GM21825 (cell line): ENCODE measurements at regions not wholly inside any gene's neighbourhood (a gene's known extent, or its start where the extent isn't known, plus 50 kb on each side); places are given as distances from the start of the nearest gene placed in this dataset.
"Not testable (repeated sequence)": the region's sequence is repeated elsewhere in the genome, so short reads cannot be mapped to it uniquely, and the experiment has no call there.

ENCODE experiments used
- ATAC-seq: cut with Tn5 transposase; IDR thresholded peaks from one replicate; pipeline ENCODE4 v1.9.1; 2021; ENCODE audit warnings: mild to moderate bottlenecking, moderate library complexity; ENCODE audit not compliant: unreplicated experiment

GRCh38 chr13:104976986-104977385 lies 1558.5 kb downstream of the EFNB2 start:
- ATAC-seq: no peak

- ATAC-seq: peak; percentile 77
Observed at GRCh38 chr13:104975272-104975671, 1560.2 kb downstream of the EFNB2 start.

GRCh38 chr13:104968876-104969275 lies 1566.6 kb downstream of the EFNB2 start:
- no peak for ATAC-seq

DNA sequence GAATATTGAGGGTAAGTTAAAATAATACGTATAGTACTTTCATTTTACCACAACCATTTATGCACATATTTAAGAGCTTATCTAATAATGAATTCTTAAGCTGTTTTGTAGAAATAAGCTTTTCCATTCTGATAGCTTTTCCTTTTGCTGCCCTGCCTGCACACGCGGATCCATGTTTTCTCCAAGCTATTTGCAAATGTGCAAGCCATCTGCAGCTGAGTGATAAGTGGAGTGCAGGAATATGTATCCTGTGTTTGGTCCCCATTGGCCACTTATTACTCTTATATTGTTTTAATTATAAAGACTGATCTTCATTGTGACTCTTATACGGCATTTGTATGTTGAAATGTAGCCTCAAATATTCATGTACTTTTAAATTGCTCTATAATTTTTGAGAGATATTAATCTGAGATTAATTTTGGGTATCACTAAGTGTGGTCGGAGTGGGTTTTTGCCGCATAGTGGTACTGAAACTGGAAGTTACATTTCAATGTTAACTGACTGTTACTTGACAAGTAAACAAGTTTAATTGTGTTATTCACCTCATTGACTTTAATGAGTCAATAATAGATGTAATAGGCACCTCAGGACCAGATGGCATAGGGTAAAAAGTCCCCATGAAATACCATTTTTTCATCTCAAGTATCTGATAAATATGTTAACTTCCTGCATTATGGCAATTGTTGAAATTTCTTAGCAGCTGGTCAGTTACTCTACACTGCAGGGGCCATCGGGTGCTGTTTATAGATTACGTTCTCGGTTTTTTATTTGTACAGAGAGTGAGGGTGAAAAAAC lies 1567.4 kb downstream of the EFNB2 start:
- ATAC-seq: no peak

GRCh38 chr13:104967376-104967775 lies 1568.1 kb downstream of the EFNB2 start:
- no peak for ATAC-seq

GRCh38 chr13:104962411-104962810 lies 1573.1 kb downstream of the EFNB2 start:
- ATAC-seq: no peak

GRCh38 chr13:104961246-104961645 lies 1574.2 kb downstream of the EFNB2 start:
- ATAC-seq: no peak

DNA sequence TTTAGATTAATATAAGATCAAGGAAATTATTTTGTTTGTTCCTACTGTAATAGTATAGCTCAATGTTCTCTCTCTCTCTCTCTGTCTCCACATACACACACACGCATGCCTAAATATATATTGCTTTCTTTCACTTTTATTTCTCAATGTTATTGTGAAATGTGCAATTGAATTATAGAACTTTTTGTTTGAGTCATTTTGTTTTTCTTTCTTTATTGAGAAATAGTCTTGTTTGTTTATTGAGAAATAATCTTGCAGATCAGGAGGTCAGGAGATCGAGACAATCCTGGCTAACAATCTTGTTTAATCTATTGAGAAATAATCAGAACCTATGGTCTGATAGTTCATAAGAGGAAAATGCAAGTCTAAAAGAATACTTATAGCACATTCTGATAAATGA lies 1581.3 kb downstream of the EFNB2 start:
- no peak for ATAC-seq

- no peak for ATAC-seq
Observed at GRCh38 chr13:104953588-104953987, 1581.9 kb downstream of the EFNB2 start.

GRCh38 chr13:104949840-104950740 lies 1585.4 kb downstream of the EFNB2 start:
- ATAC-seq: no peak

DNA sequence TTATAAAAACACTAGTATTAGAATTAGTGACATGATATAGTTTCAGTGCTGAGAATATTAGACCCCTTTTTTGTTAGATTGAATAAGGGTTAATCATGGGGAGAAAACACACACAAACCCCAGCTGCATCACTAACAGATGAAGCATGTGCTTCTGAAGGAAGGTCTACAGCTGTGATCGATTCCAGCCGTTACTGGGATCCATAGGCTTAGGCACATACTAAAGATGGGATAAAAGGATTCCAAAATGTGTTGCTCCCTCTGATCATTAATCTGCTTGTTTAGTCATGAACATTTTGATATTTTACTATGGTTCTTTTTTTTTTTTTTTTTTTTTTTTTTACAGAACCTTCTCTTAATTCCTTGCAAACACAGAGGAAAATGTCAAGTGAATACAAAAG lies 1591.3 kb downstream of the EFNB2 start:
- ATAC-seq: no peak

GRCh38 chr13:104943331-104943730 lies 1592.1 kb downstream of the EFNB2 start:
- no peak for ATAC-seq

DNA sequence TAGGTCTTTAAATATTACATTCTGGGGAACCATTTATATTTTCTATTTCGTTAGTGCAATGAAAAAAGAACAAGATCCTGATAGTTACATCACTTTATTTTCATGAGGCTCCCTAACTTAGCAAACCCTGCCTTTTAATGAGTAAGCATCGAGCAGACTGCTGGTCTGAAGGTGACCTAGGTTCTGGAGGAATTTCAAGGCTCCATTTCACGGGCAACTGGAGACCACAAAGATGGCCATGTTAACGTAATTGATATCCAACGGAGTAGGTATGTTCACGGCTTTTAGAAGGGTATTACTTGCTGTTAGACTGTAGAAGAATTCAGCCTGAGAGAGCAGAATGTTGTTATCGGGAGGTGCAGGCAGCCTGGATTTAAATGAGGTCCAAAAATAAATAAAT lies 1597.6 kb downstream of the EFNB2 start:
- no peak for ATAC-seq

DNA sequence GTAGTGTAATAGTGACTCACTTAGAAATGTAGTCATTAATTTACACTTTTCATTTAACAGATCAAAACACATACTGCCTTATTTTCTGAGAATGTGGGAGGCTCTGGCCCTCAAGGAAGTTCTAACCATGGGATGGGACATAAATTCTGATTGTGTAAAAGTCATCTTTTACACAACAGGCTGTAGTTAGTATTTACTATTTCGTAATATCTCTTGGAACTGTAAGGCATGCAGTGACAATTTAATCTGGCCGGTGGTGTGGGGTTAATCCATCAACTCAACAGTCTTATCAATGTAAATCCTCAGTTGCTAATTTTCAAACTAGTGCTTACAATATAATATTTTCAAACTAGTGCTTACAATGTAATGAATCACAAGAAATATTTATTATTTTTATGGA lies 1599.2 kb downstream of the EFNB2 start:
- ATAC-seq: no peak

GRCh38 chr13:104920513-104920912 lies 1614.9 kb downstream of the EFNB2 start:
- not testable (repeated sequence) for ATAC-seq

GRCh38 chr13:104920091-104920490 lies 1615.4 kb downstream of the EFNB2 start:
- ATAC-seq: no peak

DNA sequence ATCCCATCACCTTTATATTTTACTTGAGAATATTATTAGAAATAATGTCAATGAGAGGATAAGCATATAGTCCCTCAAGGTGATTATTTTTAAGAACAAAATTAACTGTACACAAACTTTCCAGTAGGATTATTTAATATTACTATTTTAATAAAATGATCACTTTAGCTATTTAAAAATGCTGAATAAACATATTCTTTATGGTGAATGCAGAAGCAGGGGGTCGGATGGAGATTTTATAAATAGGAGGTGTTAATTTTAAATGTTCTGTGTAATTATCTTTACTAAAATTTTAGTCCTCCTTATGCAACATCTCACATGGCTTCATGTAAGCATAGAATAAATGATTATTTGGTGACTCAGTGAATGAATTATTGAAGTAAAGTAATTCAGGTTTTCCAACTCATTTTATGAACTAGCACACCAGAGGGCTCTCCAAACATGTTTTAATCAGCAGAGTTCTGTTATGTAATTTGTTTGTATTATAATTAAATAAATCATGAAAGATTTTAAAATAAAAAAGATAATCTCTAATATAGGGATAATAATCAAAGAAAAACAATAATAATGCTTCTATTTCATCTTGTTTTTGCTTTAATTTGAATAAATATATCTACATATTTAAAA lies 1635.2 kb downstream of the EFNB2 start:
- ATAC-seq: no peak

DNA sequence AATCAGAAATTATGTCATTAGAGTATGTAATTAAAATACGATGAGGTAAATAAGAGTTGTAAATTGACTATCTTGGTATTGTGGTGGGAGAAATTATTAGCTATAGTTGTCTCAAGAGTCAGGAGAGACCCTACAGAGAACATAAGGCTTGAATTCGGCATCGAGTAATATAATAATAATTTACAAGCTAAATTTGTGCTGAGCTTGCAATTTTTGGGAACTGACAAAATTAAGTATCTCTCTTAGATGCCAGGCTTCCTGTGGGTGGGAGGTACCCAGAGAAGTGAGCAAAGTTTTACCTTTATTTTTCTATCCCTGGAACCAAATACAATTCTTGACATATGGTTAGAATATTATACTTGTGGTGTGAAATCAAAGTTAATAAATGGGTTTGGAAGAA lies 1637.0 kb downstream of the EFNB2 start:
- no peak for ATAC-seq

GRCh38 chr13:104895521-104895920 lies 1639.9 kb downstream of the EFNB2 start:
- no peak for ATAC-seq

DNA sequence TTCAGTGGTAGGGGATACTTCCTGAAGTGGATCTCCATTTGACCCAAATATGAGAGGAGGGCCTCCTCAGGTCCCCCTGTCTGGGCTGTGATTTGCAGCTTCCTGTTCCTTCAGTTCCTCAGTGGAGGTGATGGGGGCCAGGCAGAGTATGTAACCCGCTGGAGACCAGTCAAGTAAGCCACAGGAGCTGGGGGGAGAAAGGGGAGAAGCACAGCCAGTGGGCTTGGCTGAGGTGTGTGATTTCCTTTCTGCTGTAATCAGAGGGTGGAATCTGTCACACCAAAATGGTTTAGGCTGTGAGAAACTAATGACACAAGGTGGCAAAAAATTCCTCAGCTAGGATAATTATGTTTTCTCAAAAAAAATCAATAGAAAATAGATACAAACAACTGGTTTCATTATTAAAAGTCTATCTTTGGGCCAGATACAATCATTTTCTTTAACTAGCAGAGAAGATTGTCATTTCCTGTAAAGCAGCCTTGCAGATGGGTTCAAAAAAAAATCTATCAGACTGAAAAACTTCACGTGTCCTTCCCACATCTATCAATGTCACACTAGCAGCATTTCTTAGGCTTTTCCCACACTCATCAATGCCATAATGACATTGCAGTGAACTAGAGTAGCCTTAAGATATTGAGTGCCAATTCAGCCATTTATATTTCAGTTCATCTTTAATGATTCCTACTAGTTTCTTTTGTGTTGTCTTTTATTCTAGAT lies 1660.3 kb downstream of the EFNB2 start:
- no peak for ATAC-seq

DNA sequence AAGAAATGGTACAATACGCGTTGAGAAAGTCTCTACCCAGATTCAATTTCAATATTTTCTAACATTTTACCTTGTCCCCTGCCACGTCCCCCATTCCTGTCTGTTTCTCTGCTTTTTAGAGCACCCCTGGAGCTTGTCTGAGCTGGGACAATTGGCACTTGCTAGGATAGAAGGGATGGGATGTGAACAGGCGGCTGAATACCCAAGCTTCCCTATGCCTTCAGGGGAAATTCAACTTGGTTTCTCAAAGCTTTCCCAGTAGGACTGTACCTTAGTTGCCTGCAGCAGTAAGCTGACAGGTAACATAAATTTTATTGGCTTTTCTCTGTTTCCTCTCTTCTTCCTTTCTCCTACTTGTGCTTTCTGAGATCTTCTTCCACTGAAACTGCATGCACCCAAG lies 1663.3 kb downstream of the EFNB2 start:
- no peak for ATAC-seq
